ENCODE measurements at regions not wholly inside any gene's neighbourhood (a gene's known extent, or its start where the extent isn't known, plus 50 kb on each side); places are given as distances from the start of the nearest gene placed in this dataset.
"Not testable (repeated sequence)": the region's sequence is repeated elsewhere in the genome, so short reads cannot be mapped to it uniquely, and the experiment has no call there.

- DNase-seq = no peak
These were observed 50.3 kb upstream of the ITGA11 start for GRCh38 chr15:68482246-68482645.

GRCh38 chr15:68483165-68483564, 51.2 kb upstream of the ITGA11 start:
- no peak for DNase-seq

GRCh38 chr15:68484220-68484619, 52.3 kb upstream of the ITGA11 start:
- no peak for DNase-seq

- DNase-seq = no peak
These were observed 52.9 kb upstream of the ITGA11 start for GRCh38 chr15:68484696-68485400.

- no peak for DNase-seq
These were observed 53.9 kb upstream of the ITGA11 start for GRCh38 chr15:68485721-68486360.

- no peak for DNase-seq
These were observed 55.3 kb upstream of the ITGA11 start for GRCh38 chr15:68487087-68487843.

GRCh38 chr15:68488290-68488689, 56.3 kb upstream of the ITGA11 start:
- DNase-seq = no peak

GRCh38 chr15:68488966-68489365, 57.0 kb upstream of the ITGA11 start:
- no peak for DNase-seq

GRCh38 chr15:68489421-68489820, 57.5 kb upstream of the ITGA11 start:
- DNase-seq = no peak

GRCh38 chr15:68491415-68492106, 59.6 kb upstream of the ITGA11 start:
- DNase-seq = no peak

- DNase-seq = peak; percentile 90
These were observed 60.9 kb upstream of the ITGA11 start for GRCh38 chr15:68492855-68493254.

GRCh38 chr15:68493629-68494028, 61.7 kb upstream of the ITGA11 start:
- DNase-seq = no peak

- no peak for DNase-seq
These were observed 62.7 kb upstream of the ITGA11 start for GRCh38 chr15:68494573-68495110.

GRCh38 chr15:68495221-68495950, 63.4 kb upstream of the ITGA11 start:
- no peak for DNase-seq

GRCh38 chr15:68495981-68496705, 64.2 kb upstream of the ITGA11 start:
- DNase-seq = no peak

- DNase-seq = not testable (repeated sequence)
These were observed 64.8 kb upstream of the ITGA11 start for GRCh38 chr15:68496751-68497150.

- DNase-seq = no peak
These were observed 65.4 kb upstream of the ITGA11 start for GRCh38 chr15:68497206-68497910.

GRCh38 chr15:68498076-68498475, 66.1 kb upstream of the ITGA11 start:
- no peak for DNase-seq

- DNase-seq = no peak
These were observed 67.8 kb upstream of the ITGA11 start for GRCh38 chr15:68499620-68500312.

All from NCI-H226 (cell line).